Adrenal gland (tissue), 5 donors: ENCODE measurements at regions not wholly inside any gene's neighbourhood (a gene's known extent, or its start where the extent isn't known, plus 50 kb on each side); places are given as distances from the start of the nearest gene placed in this dataset.

Source experiments
- POLR2A ChIP-seq, 2 donors: fragments of 450-650 bp; IDR thresholded peaks; one replicate each; pipeline ENCODE4 v1.6.1; 2017; ENCODE audit warnings: antibody characterized with exemption in 2 of 2, mild to moderate bottlenecking in 2 of 2, moderate library complexity in 1 of 2
- TF ChIP-seq, protein P1 (sequence below), 6 experiments: fragments of 450-650 bp in 4 of 6; fragments of 200-600 bp in 2 of 6; sonication (generic) in 1 of 6; IDR thresholded peaks; 1 replicate in 5 of 6; 2 replicates in 1 of 6; pipeline versions ENCODE4 v1.5.1 to v1.8.0; 2016 to 2021; ENCODE audit warnings: antibody characterized with exemption in 6 of 6, mild to moderate bottlenecking in 2 of 6, moderate library complexity in 1 of 6
- donor health status: DM: no; HTN: no; CAD: no.

DNA sequence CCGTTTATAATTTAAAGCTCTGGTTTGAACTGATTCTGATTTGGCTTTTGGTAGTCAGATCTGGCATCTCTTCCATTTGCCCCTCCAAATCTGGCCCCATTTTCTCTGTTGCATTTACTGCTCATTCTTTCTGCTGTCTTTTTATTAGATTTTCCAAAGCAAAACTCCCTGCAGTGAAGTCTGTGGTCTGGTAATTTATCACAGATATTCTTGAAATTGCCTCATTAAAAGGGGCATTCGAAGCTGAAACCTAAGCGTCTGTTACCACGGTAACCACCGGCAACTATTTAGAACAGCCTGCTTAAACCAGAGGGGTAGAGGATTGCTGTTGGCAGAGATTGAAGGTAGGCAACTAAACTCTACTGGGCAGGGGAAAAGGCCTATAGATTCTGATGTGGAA, 111.5 kb upstream of the UPP2 start:
- no peak for TF ChIP-seq POLR2A (IDR thresholded peaks at IDR 0.05)
- TF ChIP-seq, protein P1, sequence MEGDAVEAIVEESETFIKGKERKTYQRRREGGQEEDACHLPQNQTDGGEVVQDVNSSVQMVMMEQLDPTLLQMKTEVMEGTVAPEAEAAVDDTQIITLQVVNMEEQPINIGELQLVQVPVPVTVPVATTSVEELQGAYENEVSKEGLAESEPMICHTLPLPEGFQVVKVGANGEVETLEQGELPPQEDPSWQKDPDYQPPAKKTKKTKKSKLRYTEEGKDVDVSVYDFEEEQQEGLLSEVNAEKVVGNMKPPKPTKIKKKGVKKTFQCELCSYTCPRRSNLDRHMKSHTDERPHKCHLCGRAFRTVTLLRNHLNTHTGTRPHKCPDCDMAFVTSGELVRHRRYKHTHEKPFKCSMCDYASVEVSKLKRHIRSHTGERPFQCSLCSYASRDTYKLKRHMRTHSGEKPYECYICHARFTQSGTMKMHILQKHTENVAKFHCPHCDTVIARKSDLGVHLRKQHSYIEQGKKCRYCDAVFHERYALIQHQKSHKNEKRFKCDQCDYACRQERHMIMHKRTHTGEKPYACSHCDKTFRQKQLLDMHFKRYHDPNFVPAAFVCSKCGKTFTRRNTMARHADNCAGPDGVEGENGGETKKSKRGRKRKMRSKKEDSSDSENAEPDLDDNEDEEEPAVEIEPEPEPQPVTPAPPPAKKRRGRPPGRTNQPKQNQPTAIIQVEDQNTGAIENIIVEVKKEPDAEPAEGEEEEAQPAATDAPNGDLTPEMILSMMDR (IDR thresholded peaks at IDR 0.05): no peak
